WTC11 (cell line): ENCODE measurements at regions not wholly inside any gene's neighbourhood (a gene's known extent, or its start where the extent isn't known, plus 50 kb on each side); places are given as distances from the start of the nearest gene placed in this dataset.

Experiments
- CDX4 ChIP-seq: fragments of 250-450 bp; sonication (Bioruptor Pico); IDR thresholded peaks from 2 replicates; pipeline ENCODE4 v1.9.0; 2021; ENCODE audit warnings: moderate library complexity, mild to moderate bottlenecking, inconsistent platforms, borderline replicate concordance
- CTCF ChIP-seq: fragments of 200-600 bp; IDR thresholded peaks from 2 replicates; pipeline ENCODE4 v1.8.0; 2022; ENCODE audit warnings: antibody characterized with exemption
- FOXP4 ChIP-seq: sonication (generic); formaldehyde crosslinking; IDR thresholded peaks from 2 replicates; pipeline ENCODE4 v1.8.0; 2022; ENCODE audit warnings: mild to moderate bottlenecking, missing genetic modification reagents
- NFE2L1 ChIP-seq: sonication (generic); formaldehyde crosslinking; IDR thresholded peaks from 2 replicates; pipeline ENCODE4 v1.8.1; 2023; ENCODE audit warnings: missing genetic modification reagents
- NR2C2 ChIP-seq: sonication (generic); formaldehyde crosslinking; IDR thresholded peaks from 2 replicates; pipeline ENCODE4 v1.8.0; 2022; ENCODE audit warnings: mild to moderate bottlenecking, missing genetic modification reagents
- RELA ChIP-seq: sonication (generic); formaldehyde crosslinking; IDR thresholded peaks from 2 replicates; pipeline ENCODE4 v1.8.1; 2022; ENCODE audit warnings: missing genetic modification reagents, mild to moderate bottlenecking, borderline replicate concordance
- SP1 ChIP-seq: sonication (generic); formaldehyde crosslinking; conservative IDR thresholded peaks from 2 replicates; pipeline ENCODE4 v1.8.1; 2022; ENCODE audit warnings: missing genetic modification reagents
- ZNF263 ChIP-seq: sonication (generic); formaldehyde crosslinking; IDR thresholded peaks from 2 replicates; pipeline ENCODE4 v1.8.1; 2022; ENCODE audit warnings: low read depth, mild to moderate bottlenecking, moderate library complexity, missing genetic modification reagents

- TF ChIP-seq NFE2L1 (CRISPR knock-in tag) (no peak), NR2C2 (CRISPR knock-in tag) (no peak), RELA (CRISPR knock-in tag) (no peak), SP1 (no peak), CTCF (no peak), ZNF263 (no peak), FOXP4 (CRISPR knock-in tag) (no peak), CDX4 (no peak)
Measured at GRCh38 chr14:22489244-22489545, 99.8 kb downstream of the DAD1 start.
